ENCODE measurements at regions not wholly inside any gene's neighbourhood (a gene's known extent, or its start where the extent isn't known, plus 50 kb on each side); places are given as distances from the start of the nearest gene placed in this dataset.

DNA sequence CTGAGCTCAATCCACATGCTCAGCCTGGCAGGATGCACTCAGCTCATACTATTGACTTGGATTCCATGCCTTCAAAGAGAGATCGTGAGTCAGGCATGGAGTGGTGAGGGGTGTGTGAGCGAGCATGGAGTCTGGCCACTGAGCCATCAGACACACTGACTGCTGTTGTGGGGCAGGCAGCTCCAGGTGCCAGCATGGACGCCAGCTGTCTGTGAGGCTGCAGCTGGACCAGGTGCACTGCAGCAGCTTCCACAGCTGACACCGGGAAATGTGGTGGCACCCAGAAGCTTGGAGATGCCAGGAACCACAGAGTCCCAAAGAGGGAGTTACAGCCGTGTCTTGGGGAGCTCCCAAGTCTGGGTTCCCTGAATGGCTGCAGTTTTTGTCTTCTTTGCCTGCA, 1026.4 kb upstream of the ADGRL3 start:
- Histone ChIP-seq H3K9me3 (ENCODE audit: low read length) (peaks cover 18% of the 10 kb centered on the region), H3K4me2 (ENCODE audit: low read depth, low read length, poor library complexity, severe bottlenecking) (no peak overlapping the region), H3K27me3 (ENCODE audit: low read length) (no peaks in the 10 kb centered on the region), H3K4me3 (ENCODE audit: low read length) (no peak overlapping the region), H3K4me1 (ENCODE audit: low read length) (no peaks in the 10 kb centered on the region), H2AFZ (ENCODE audit: low read length) (no peak overlapping the region), H3K27ac (ENCODE audit: low read length) (no peak overlapping the region), H3K36me3 (ENCODE audit: insufficient read depth, low read length) (no peaks in the 10 kb centered on the region), H3K79me2 (ENCODE audit: low read length) (no peaks in the 10 kb centered on the region), H3K9ac (ENCODE audit: low read length) (no peak overlapping the region), H3K9me2 (replicated peaks; ENCODE audit: insufficient read depth, low read length) (no peaks in the 10 kb centered on the region), H4K20me1 (ENCODE audit: insufficient read depth, low read depth, low read length) (no peaks in the 10 kb centered on the region)
- DNase-seq, result no peak

DNA sequence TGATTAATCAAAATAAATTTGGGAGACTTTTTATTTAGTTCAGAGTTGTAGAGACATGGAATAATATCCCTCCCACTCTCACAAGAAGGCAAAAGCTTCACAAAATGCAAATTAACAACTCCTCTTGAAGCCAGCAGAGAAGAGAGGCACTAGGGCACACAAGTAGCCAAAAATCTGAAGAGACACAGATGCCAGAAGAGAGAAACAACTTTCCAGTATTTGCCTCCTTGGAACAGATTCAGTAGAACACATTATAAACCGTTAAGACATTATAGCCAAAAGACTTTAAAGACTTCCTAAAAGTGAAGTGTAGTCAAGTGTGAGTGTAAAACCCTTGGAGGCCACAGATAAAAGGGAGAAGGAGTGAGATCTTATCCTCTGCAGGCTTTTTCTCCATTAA, 1024.9 kb upstream of the ADGRL3 start:
- H3K9me3 ChIP-seq (ENCODE audit: low read length), result peaks cover 15% of the 10 kb centered on the region
- no peak overlapping the region for H3K9ac ChIP-seq (ENCODE audit: low read length)
- no peaks in the 10 kb centered on the region for H3K27me3 ChIP-seq (ENCODE audit: low read length)
- H3K4me2 ChIP-seq (ENCODE audit: low read depth, low read length, poor library complexity, severe bottlenecking), result no peak overlapping the region
- no peak overlapping the region for H3K27ac ChIP-seq (ENCODE audit: low read length)
- H3K4me1 ChIP-seq (ENCODE audit: low read length), result no peaks in the 10 kb centered on the region
- no peaks in the 10 kb centered on the region for H3K9me2 ChIP-seq (replicated peaks; ENCODE audit: insufficient read depth, low read length)
- no peaks in the 10 kb centered on the region for H3K79me2 ChIP-seq (ENCODE audit: low read length)
- H2AFZ ChIP-seq (ENCODE audit: low read length), result no peak overlapping the region
- H3K36me3 ChIP-seq (ENCODE audit: insufficient read depth, low read length), result no peaks in the 10 kb centered on the region
- H3K4me3 ChIP-seq (ENCODE audit: low read length), result no peak overlapping the region
- no peak for DNase-seq
- no peaks in the 10 kb centered on the region for H4K20me1 ChIP-seq (ENCODE audit: insufficient read depth, low read depth, low read length)

DNA sequence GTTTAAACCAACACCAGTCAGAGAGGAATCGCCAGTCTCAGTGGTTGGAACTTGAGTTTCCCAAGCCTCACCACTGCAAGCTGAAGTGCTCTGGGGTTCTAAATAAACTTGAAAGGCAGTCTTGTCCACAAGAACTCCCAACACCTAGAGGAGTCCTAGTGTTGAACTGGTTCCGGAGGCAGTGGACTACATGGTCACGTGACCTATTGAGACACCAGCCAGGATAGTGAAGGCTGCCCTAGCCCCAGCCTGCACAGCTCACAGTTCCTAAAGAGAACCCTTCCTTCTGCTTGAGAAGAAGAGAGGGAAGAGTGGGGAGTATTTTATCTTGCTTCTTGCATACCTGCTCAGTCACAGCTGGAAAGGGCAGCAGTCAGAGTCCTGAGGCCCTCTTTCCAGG, 1012.7 kb upstream of the ADGRL3 start:
- Histone ChIP-seq H3K4me1 (ENCODE audit: low read length) (no peaks in the 10 kb centered on the region), H3K4me2 (ENCODE audit: low read depth, low read length, poor library complexity, severe bottlenecking) (no peak overlapping the region), H3K36me3 (ENCODE audit: insufficient read depth, low read length) (no peaks in the 10 kb centered on the region), H3K4me3 (ENCODE audit: low read length) (no peak overlapping the region), H3K79me2 (ENCODE audit: low read length) (no peaks in the 10 kb centered on the region), H3K27ac (ENCODE audit: low read length) (no peak overlapping the region), H4K20me1 (ENCODE audit: insufficient read depth, low read depth, low read length) (no peaks in the 10 kb centered on the region), H3K27me3 (ENCODE audit: low read length) (no peaks in the 10 kb centered on the region), H3K9me2 (replicated peaks; ENCODE audit: insufficient read depth, low read length) (no peaks in the 10 kb centered on the region), H2AFZ (ENCODE audit: low read length) (no peak overlapping the region), H3K9ac (ENCODE audit: low read length) (no peak overlapping the region), H3K9me3 (ENCODE audit: low read length) (peaks cover 25% of the 10 kb centered on the region)
- no peak for DNase-seq

DNA sequence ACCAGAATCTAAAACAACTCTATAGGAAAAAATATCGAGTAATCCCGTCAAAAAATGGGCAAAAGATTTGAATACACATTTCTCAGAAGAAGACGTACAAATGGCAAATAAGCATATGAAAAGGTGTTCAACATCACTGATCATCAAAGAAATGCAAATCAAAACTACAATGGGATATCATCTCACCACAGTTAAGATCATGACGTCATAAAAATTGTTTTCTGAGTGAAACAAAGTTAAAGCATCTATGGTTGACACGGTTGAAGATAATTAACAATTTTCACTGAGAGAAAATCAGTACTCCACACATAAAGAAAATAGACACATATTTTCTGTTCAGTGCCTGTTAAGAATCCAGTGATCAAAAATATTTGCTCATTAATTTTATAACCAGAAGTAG, 1010.8 kb upstream of the ADGRL3 start:
- Histone ChIP-seq H3K9ac (ENCODE audit: low read length) (no peak overlapping the region), H3K9me3 (ENCODE audit: low read length) (peaks cover 22% of the 10 kb centered on the region), H3K4me2 (ENCODE audit: low read depth, low read length, poor library complexity, severe bottlenecking) (no peak overlapping the region), H4K20me1 (ENCODE audit: insufficient read depth, low read depth, low read length) (no peaks in the 10 kb centered on the region), H3K4me1 (ENCODE audit: low read length) (no peaks in the 10 kb centered on the region), H3K4me3 (ENCODE audit: low read length) (no peak overlapping the region), H3K27ac (ENCODE audit: low read length) (no peak overlapping the region), H2AFZ (ENCODE audit: low read length) (no peak overlapping the region), H3K79me2 (ENCODE audit: low read length) (no peaks in the 10 kb centered on the region), H3K27me3 (ENCODE audit: low read length) (no peaks in the 10 kb centered on the region), H3K36me3 (ENCODE audit: insufficient read depth, low read length) (no peaks in the 10 kb centered on the region), H3K9me2 (replicated peaks; ENCODE audit: insufficient read depth, low read length) (no peaks in the 10 kb centered on the region)
- DNase-seq, result no peak

- no peaks in the 10 kb centered on the region for H4K20me1 ChIP-seq (ENCODE audit: insufficient read depth, low read depth, low read length)
- no peaks in the 10 kb centered on the region for H3K27me3 ChIP-seq (ENCODE audit: low read length)
- no peak overlapping the region for H3K4me2 ChIP-seq (ENCODE audit: low read depth, low read length, poor library complexity, severe bottlenecking)
- H3K4me3 ChIP-seq (ENCODE audit: low read length), result no peak overlapping the region
- no peak for DNase-seq
- H2AFZ ChIP-seq (ENCODE audit: low read length), result no peak overlapping the region
- no peaks in the 10 kb centered on the region for H3K9me2 ChIP-seq (replicated peaks; ENCODE audit: insufficient read depth, low read length)
- H3K4me1 ChIP-seq (ENCODE audit: low read length), result no peaks in the 10 kb centered on the region
- no peaks in the 10 kb centered on the region for H3K36me3 ChIP-seq (ENCODE audit: insufficient read depth, low read length)
- no peaks in the 10 kb centered on the region for H3K79me2 ChIP-seq (ENCODE audit: low read length)
- H3K9me3 ChIP-seq (ENCODE audit: low read length), result peaks cover 21% of the 10 kb centered on the region
- H3K9ac ChIP-seq (ENCODE audit: low read length), result no peak overlapping the region
- no peak overlapping the region for H3K27ac ChIP-seq (ENCODE audit: low read length)
These were observed 1005.9 kb upstream of the ADGRL3 start for GRCh38 chr4:60194214-60194613.

GRCh38 chr4:60195256-60195655, 1004.9 kb upstream of the ADGRL3 start:
- H3K4me1 ChIP-seq (ENCODE audit: low read length), result no peaks in the 10 kb centered on the region
- no peak overlapping the region for H2AFZ ChIP-seq (ENCODE audit: low read length)
- no peaks in the 10 kb centered on the region for H3K27me3 ChIP-seq (ENCODE audit: low read length)
- H3K4me2 ChIP-seq (ENCODE audit: low read depth, low read length, poor library complexity, severe bottlenecking), result no peak overlapping the region
- no peaks in the 10 kb centered on the region for H4K20me1 ChIP-seq (ENCODE audit: insufficient read depth, low read depth, low read length)
- H3K4me3 ChIP-seq (ENCODE audit: low read length), result no peak overlapping the region
- no peak for DNase-seq
- no peak overlapping the region for H3K27ac ChIP-seq (ENCODE audit: low read length)
- no peaks in the 10 kb centered on the region for H3K36me3 ChIP-seq (ENCODE audit: insufficient read depth, low read length)
- no peak overlapping the region for H3K9ac ChIP-seq (ENCODE audit: low read length)
- H3K9me3 ChIP-seq (ENCODE audit: low read length), result peaks cover 24% of the 10 kb centered on the region
- H3K9me2 ChIP-seq (replicated peaks; ENCODE audit: insufficient read depth, low read length), result no peaks in the 10 kb centered on the region
- no peaks in the 10 kb centered on the region for H3K79me2 ChIP-seq (ENCODE audit: low read length)

DNA sequence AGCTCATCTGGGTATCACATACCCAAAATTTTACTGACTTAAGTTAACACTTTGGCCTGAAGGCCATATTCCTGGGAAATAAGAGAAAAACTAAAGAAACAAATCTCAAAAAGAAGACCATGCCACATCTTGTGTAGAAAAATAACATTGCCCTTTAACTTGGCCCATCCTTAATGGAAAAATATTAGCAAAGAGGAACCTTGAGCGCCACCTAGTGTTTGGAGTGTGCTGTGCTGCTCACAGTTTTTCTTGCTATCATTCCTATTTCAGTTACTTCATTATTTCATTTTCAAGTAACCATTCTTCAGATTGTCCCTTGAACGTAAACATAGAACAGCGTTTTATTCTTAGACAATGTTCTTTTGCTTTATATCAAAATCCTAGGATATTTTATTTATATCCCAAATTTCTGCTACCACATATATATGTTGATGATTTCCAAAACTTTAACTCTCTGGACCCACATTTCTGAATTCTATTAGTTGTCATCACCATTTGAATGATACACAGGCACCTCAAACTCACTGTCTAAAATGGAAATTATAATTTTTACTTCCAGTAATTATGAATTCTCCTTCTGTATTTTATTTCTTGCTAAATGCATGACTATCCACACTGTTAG, 999.0 kb upstream of the ADGRL3 start:
- no peaks in the 10 kb centered on the region for H3K4me1 ChIP-seq (ENCODE audit: low read length)
- H3K79me2 ChIP-seq (ENCODE audit: low read length), result no peaks in the 10 kb centered on the region
- H2AFZ ChIP-seq (ENCODE audit: low read length), result no peak overlapping the region
- H3K4me2 ChIP-seq (ENCODE audit: low read depth, low read length, poor library complexity, severe bottlenecking), result no peak overlapping the region
- no peaks in the 10 kb centered on the region for H4K20me1 ChIP-seq (ENCODE audit: insufficient read depth, low read depth, low read length)
- peaks cover 14% of the 10 kb centered on the region for H3K9me3 ChIP-seq (ENCODE audit: low read length)
- no peak overlapping the region for H3K27ac ChIP-seq (ENCODE audit: low read length)
- no peaks in the 10 kb centered on the region for H3K36me3 ChIP-seq (ENCODE audit: insufficient read depth, low read length)
- no peak overlapping the region for H3K4me3 ChIP-seq (ENCODE audit: low read length)
- H3K27me3 ChIP-seq (ENCODE audit: low read length), result no peaks in the 10 kb centered on the region
- no peaks in the 10 kb centered on the region for H3K9me2 ChIP-seq (replicated peaks; ENCODE audit: insufficient read depth, low read length)
- H3K9ac ChIP-seq (ENCODE audit: low read length), result no peak overlapping the region
- DNase-seq, result peak; percentile 85

GRCh38 chr4:60209588-60209987, 990.5 kb upstream of the ADGRL3 start:
- Histone ChIP-seq H3K9ac (ENCODE audit: low read length) (no peak overlapping the region), H3K9me3 (ENCODE audit: low read length) (peaks cover 22% of the 10 kb centered on the region), H3K4me1 (ENCODE audit: low read length) (no peaks in the 10 kb centered on the region), H3K79me2 (ENCODE audit: low read length) (no peaks in the 10 kb centered on the region), H2AFZ (ENCODE audit: low read length) (no peak overlapping the region), H3K4me3 (ENCODE audit: low read length) (no peak overlapping the region), H3K27me3 (ENCODE audit: low read length) (no peaks in the 10 kb centered on the region), H3K9me2 (replicated peaks; ENCODE audit: insufficient read depth, low read length) (no peaks in the 10 kb centered on the region), H3K27ac (ENCODE audit: low read length) (no peak overlapping the region), H3K36me3 (ENCODE audit: insufficient read depth, low read length) (no peaks in the 10 kb centered on the region), H3K4me2 (ENCODE audit: low read depth, low read length, poor library complexity, severe bottlenecking) (no peak overlapping the region), H4K20me1 (ENCODE audit: insufficient read depth, low read depth, low read length) (no peaks in the 10 kb centered on the region)
- DNase-seq, result no peak

GRCh38 chr4:60215906-60216305, 984.2 kb upstream of the ADGRL3 start:
- no peak overlapping the region for H3K4me2 ChIP-seq (ENCODE audit: low read depth, low read length, poor library complexity, severe bottlenecking)
- H3K9me2 ChIP-seq (replicated peaks; ENCODE audit: insufficient read depth, low read length), result no peaks in the 10 kb centered on the region
- peaks cover 12% of the 10 kb centered on the region for H3K9me3 ChIP-seq (ENCODE audit: low read length)
- H3K27ac ChIP-seq (ENCODE audit: low read length), result no peak overlapping the region
- no peak overlapping the region for H3K9ac ChIP-seq (ENCODE audit: low read length)
- H3K79me2 ChIP-seq (ENCODE audit: low read length), result no peaks in the 10 kb centered on the region
- H3K27me3 ChIP-seq (ENCODE audit: low read length), result no peaks in the 10 kb centered on the region
- H3K4me1 ChIP-seq (ENCODE audit: low read length), result no peaks in the 10 kb centered on the region
- H3K4me3 ChIP-seq (ENCODE audit: low read length), result no peak overlapping the region
- no peaks in the 10 kb centered on the region for H4K20me1 ChIP-seq (ENCODE audit: insufficient read depth, low read depth, low read length)
- no peak overlapping the region for H2AFZ ChIP-seq (ENCODE audit: low read length)
- no peak for DNase-seq
- H3K36me3 ChIP-seq (ENCODE audit: insufficient read depth, low read length), result no peaks in the 10 kb centered on the region

All from Karpas-422 (cell line).